ENCODE measurements at regions not wholly inside any gene's neighbourhood (a gene's known extent, or its start where the extent isn't known, plus 50 kb on each side); places are given as distances from the start of the nearest gene placed in this dataset.

- no peak for ATAC-seq
- TF ChIP-seq CSDC2 (CRISPR knock-in tag; IDR thresholded peaks at IDR 0.05) (no peak), ZNF70 (CRISPR knock-in tag; IDR thresholded peaks at IDR 0.05) (no peak), TOX (CRISPR knock-in tag; IDR thresholded peaks at IDR 0.05; ENCODE audit: borderline replicate concordance) (no peak), ISL1 (CRISPR knock-in tag; IDR thresholded peaks at IDR 0.05) (no peak), ESRRG (CRISPR knock-in tag; IDR thresholded peaks at IDR 0.05) (no peak), TCF4 (CRISPR knock-in tag; IDR thresholded peaks at IDR 0.05; ENCODE audit: borderline replicate concordance) (no peak), ZNF565 (CRISPR knock-in tag; conservative IDR thresholded peaks at IDR 0.05; ENCODE audit: low read depth) (no peak), ZNF8 (CRISPR knock-in tag; IDR thresholded peaks at IDR 0.05) (no peak), POU6F1 (CRISPR knock-in tag; IDR thresholded peaks at IDR 0.05; ENCODE audit: borderline replicate concordance, low read depth) (no peak), OSR1 (CRISPR knock-in tag; IDR thresholded peaks at IDR 0.05) (no peak)
- TF ChIP-seq, protein P1, sequence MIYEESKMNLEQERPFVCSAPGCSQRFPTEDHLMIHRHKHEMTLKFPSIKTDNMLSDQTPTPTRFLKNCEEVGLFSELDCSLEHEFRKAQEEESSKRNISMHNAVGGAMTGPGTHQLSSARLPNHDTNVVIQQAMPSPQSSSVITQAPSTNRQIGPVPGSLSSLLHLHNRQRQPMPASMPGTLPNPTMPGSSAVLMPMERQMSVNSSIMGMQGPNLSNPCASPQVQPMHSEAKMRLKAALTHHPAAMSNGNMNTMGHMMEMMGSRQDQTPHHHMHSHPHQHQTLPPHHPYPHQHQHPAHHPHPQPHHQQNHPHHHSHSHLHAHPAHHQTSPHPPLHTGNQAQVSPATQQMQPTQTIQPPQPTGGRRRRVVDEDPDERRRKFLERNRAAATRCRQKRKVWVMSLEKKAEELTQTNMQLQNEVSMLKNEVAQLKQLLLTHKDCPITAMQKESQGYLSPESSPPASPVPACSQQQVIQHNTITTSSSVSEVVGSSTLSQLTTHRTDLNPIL (CRISPR knock-in tag; IDR thresholded peaks at IDR 0.05; ENCODE audit: low read depth), result no peak
Measured at GRCh38 chr15:29540479-29540878, 270.9 kb upstream of the NSMCE3 start.

DNA sequence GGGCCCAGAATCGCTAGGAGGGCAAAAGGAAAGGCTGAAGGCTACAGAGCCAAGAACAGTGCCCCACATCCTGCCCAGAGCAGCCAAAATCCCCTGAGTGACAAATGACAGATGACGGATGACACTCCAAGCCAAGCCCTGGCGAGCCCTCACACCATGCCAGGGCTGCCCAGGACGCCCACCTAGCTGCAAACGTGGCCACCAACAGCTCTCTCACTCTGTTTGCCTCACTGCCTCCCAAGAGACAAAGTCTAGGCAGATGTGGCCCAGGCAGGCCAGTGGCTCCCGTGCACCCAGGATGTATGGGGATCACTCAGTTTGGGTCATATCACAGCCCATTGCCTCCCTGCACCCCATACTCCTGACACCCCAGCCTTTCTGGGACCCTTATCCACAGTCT is 270.1 kb upstream of the NSMCE3 start:
- ATAC-seq, result no peak
- TF ChIP-seq SNAI2 (CRISPR knock-in tag; IDR thresholded peaks at IDR 0.05), result no peak
- TF ChIP-seq TSHZ2 (CRISPR knock-in tag; IDR thresholded peaks at IDR 0.05), result no peak
- no peak for TF ChIP-seq CSDC2 (CRISPR knock-in tag; IDR thresholded peaks at IDR 0.05)
- no peak for TF ChIP-seq PATZ1 (CRISPR knock-in tag; IDR thresholded peaks at IDR 0.05; ENCODE audit: borderline replicate concordance)
- no peak for TF ChIP-seq ISL1 (CRISPR knock-in tag; IDR thresholded peaks at IDR 0.05)
- TF ChIP-seq ZFP30 (CRISPR knock-in tag; IDR thresholded peaks at IDR 0.05), result no peak
- TF ChIP-seq OSR1 (CRISPR knock-in tag; IDR thresholded peaks at IDR 0.05), result no peak
- no peak for TF ChIP-seq ZNF70 (CRISPR knock-in tag; IDR thresholded peaks at IDR 0.05)
- no peak for TF ChIP-seq ZNF565 (CRISPR knock-in tag; conservative IDR thresholded peaks at IDR 0.05; ENCODE audit: low read depth)
- no peak for TF ChIP-seq ZC3H10 (CRISPR knock-in tag; IDR thresholded peaks at IDR 0.05)
- TF ChIP-seq GLIS3 (CRISPR knock-in tag; IDR thresholded peaks at IDR 0.05), result no peak
- TF ChIP-seq POU6F1 (CRISPR knock-in tag; IDR thresholded peaks at IDR 0.05; ENCODE audit: borderline replicate concordance, low read depth), result no peak
- TF ChIP-seq PPARA (CRISPR knock-in tag; IDR thresholded peaks at IDR 0.05; ENCODE audit: borderline replicate concordance), result no peak
- TF ChIP-seq RARB (CRISPR knock-in tag; IDR thresholded peaks at IDR 0.05), result no peak
- TF ChIP-seq BACH2 (CRISPR knock-in tag; IDR thresholded peaks at IDR 0.05; ENCODE audit: borderline replicate concordance), result no peak

DNA sequence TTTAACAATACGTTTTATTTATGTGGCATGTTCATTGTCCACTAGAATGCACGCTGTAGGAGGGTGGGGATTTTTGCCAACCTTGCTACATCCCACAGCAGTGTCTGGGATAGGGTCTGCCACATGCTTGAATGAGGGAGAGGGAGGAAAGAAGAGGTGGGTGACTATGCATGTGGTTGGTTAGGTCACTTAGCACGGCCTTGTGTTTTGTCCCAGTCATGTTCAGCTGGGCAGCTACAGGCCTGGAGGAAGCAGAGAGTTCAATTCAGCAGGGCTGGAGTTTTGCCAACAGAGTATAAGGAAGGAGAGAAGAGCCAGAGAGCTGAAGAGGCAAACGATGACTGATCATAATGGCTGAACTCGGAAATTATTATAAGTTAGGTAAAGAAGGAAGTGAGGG is 268.4 kb upstream of the NSMCE3 start:
- TF ChIP-seq ZFP3 (CRISPR knock-in tag; IDR thresholded peaks at IDR 0.05), result no peak
- no peak for TF ChIP-seq ZC3H10 (CRISPR knock-in tag; IDR thresholded peaks at IDR 0.05)
- TF ChIP-seq CSRNP3 (CRISPR knock-in tag; IDR thresholded peaks at IDR 0.05), result no peak
- TF ChIP-seq ZNF8 (CRISPR knock-in tag; IDR thresholded peaks at IDR 0.05), result no peak
- TF ChIP-seq TOX (CRISPR knock-in tag; IDR thresholded peaks at IDR 0.05; ENCODE audit: borderline replicate concordance), result no peak
- TF ChIP-seq OSR1 (CRISPR knock-in tag; IDR thresholded peaks at IDR 0.05), result no peak
- no peak for TF ChIP-seq BACH2 (CRISPR knock-in tag; IDR thresholded peaks at IDR 0.05; ENCODE audit: borderline replicate concordance)
- TF ChIP-seq ARNTL (CRISPR knock-in tag; IDR thresholded peaks at IDR 0.05; ENCODE audit: borderline replicate concordance, low read depth), result no peak
- TF ChIP-seq ESRRG (CRISPR knock-in tag; IDR thresholded peaks at IDR 0.05), result no peak
- no peak for TF ChIP-seq ZFP30 (CRISPR knock-in tag; IDR thresholded peaks at IDR 0.05)
- TF ChIP-seq RARB (CRISPR knock-in tag; IDR thresholded peaks at IDR 0.05), result no peak
- TF ChIP-seq ZNF70 (CRISPR knock-in tag; IDR thresholded peaks at IDR 0.05), result no peak
- no peak for TF ChIP-seq PPARA (CRISPR knock-in tag; IDR thresholded peaks at IDR 0.05; ENCODE audit: borderline replicate concordance)
- TF ChIP-seq POU6F1 (CRISPR knock-in tag; IDR thresholded peaks at IDR 0.05; ENCODE audit: borderline replicate concordance, low read depth), result no peak
- TF ChIP-seq ZNF565 (CRISPR knock-in tag; conservative IDR thresholded peaks at IDR 0.05; ENCODE audit: low read depth), result no peak
- no peak for TF ChIP-seq SNAI2 (CRISPR knock-in tag; IDR thresholded peaks at IDR 0.05)
- no peak for ATAC-seq

All from SK-N-SH treated with all-trans-retinoic acid at 6 μM for 48 hours (cell line).